Memory B cell (primary cell): ENCODE measurements at regions not wholly inside any gene's neighbourhood (a gene's known extent, or its start where the extent isn't known, plus 50 kb on each side); places are given as distances from the start of the nearest gene placed in this dataset.
"Not testable (repeated sequence)": the region's sequence is repeated elsewhere in the genome, so short reads cannot be mapped to it uniquely, and the experiment has no call there.

ENCODE experiments used
- ATAC-seq: fragments of 150-1000 bp; cut with Tn5 transposase; 2 replicates; pipeline ENCODE4 v1.10.0; 2021; ENCODE audit warnings: low read depth, mild to moderate bottlenecking, moderate library complexity
- DNase-seq, 2 donors: peaks; one replicate each; pipeline ENCODE4 v3.0.0; 2022; ENCODE audit warnings: low spot score in 2 of 2
- H3K27ac Mint-ChIP-seq: one replicate; pipeline ENCODE4 v1.8.0; 2022; ENCODE audit warnings: mild to moderate bottlenecking, moderate library complexity, mixed read lengths
- H3K27me3 Mint-ChIP-seq: one replicate; pipeline ENCODE4 v1.8.0; 2022; ENCODE audit warnings: mixed read lengths
- H3K36me3 Mint-ChIP-seq: one replicate; pipeline ENCODE4 v1.8.0; 2022; ENCODE audit warnings: mild to moderate bottlenecking, mixed read lengths
- H3K4me1 Mint-ChIP-seq: one replicate; pipeline ENCODE4 v1.8.0; 2022; ENCODE audit warnings: mixed read lengths
- H3K4me3 Mint-ChIP-seq: one replicate; pipeline ENCODE4 v1.8.0; 2022; ENCODE audit warnings: mild to moderate bottlenecking, moderate library complexity, mixed read lengths
- H3K9me3 Mint-ChIP-seq: one replicate; pipeline ENCODE4 v1.8.0; 2022; ENCODE audit warnings: mixed read lengths

- DNase-seq (no peak), ATAC-seq (no peak)
- H3K36me3 Mint-ChIP-seq = peaks cover 2% of the 10 kb centered on the region
- peaks cover 9% of the 10 kb centered on the region for H3K9me3 Mint-ChIP-seq
- H3K27ac Mint-ChIP-seq = no peak overlapping the region
- no peak overlapping the region for H3K4me3 Mint-ChIP-seq
- no peaks in the 10 kb centered on the region for H3K27me3 Mint-ChIP-seq
- no peaks in the 10 kb centered on the region for H3K4me1 Mint-ChIP-seq
These were observed 51.9 kb upstream of the TCERG1L start for GRCh38 chr10:131363416-131363815.

GRCh38 chr10:131371571-131371970 lies 60.0 kb upstream of the TCERG1L start:
- no peaks in the 10 kb centered on the region for H3K4me1 Mint-ChIP-seq
- peaks cover 8% of the 10 kb centered on the region for H3K9me3 Mint-ChIP-seq
- no peak for DNase-seq
- no peak for ATAC-seq
- H3K36me3 Mint-ChIP-seq = peaks cover 5% of the 10 kb centered on the region
- peaks cover 2% of the 10 kb centered on the region for H3K27me3 Mint-ChIP-seq
- no peak overlapping the region for H3K4me3 Mint-ChIP-seq
- H3K27ac Mint-ChIP-seq = no peak overlapping the region

GRCh38 chr10:131381576-131381975 lies 70.1 kb upstream of the TCERG1L start:
- peaks cover 2% of the 10 kb centered on the region for H3K4me1 Mint-ChIP-seq
- no peak for DNase-seq
- peaks cover 10% of the 10 kb centered on the region for H3K9me3 Mint-ChIP-seq
- no peak for ATAC-seq
- no peaks in the 10 kb centered on the region for H3K36me3 Mint-ChIP-seq
- H3K27ac Mint-ChIP-seq = no peak overlapping the region
- H3K27me3 Mint-ChIP-seq = no peaks in the 10 kb centered on the region
- no peak overlapping the region for H3K4me3 Mint-ChIP-seq

GRCh38 chr10:131385161-131385872 lies 73.8 kb upstream of the TCERG1L start:
- not testable (repeated sequence) for H3K9me3 Mint-ChIP-seq, DNase-seq, H3K27ac Mint-ChIP-seq, H3K36me3 Mint-ChIP-seq, H3K4me3 Mint-ChIP-seq, ATAC-seq, H3K27me3 Mint-ChIP-seq, H3K4me1 Mint-ChIP-seq

- Mint-ChIP-seq H3K4me3 (no peak overlapping the region), H3K4me1 (peaks cover 2% of the 10 kb centered on the region), H3K27ac (no peak overlapping the region), H3K9me3 (peaks cover 8% of the 10 kb centered on the region), H3K36me3 (no peaks in the 10 kb centered on the region), H3K27me3 (no peaks in the 10 kb centered on the region)
- no peak for DNase-seq
- ATAC-seq = no peak
These were observed 75.6 kb upstream of the TCERG1L start for GRCh38 chr10:131387018-131387529.

- no peak overlapping the region for H3K4me3 Mint-ChIP-seq
- DNase-seq (no peak), ATAC-seq (no peak)
- H3K27me3 Mint-ChIP-seq = no peaks in the 10 kb centered on the region
- H3K27ac Mint-ChIP-seq = no peak overlapping the region
- H3K36me3 Mint-ChIP-seq = no peaks in the 10 kb centered on the region
- peaks cover 2% of the 10 kb centered on the region for H3K9me3 Mint-ChIP-seq
- H3K4me1 Mint-ChIP-seq = no peaks in the 10 kb centered on the region
These were observed 80.4 kb upstream of the TCERG1L start for GRCh38 chr10:131391936-131392335.

- Mint-ChIP-seq H3K27me3 (no peaks in the 10 kb centered on the region), H3K9me3 (peaks cover 6% of the 10 kb centered on the region), H3K4me3 (no peak overlapping the region), H3K4me1 (no peaks in the 10 kb centered on the region), H3K36me3 (no peaks in the 10 kb centered on the region), H3K27ac (no peak overlapping the region)
- ATAC-seq = no peak
- no peak for DNase-seq
These were observed 84.9 kb upstream of the TCERG1L start for GRCh38 chr10:131396121-131397050.

GRCh38 chr10:131398166-131398565 lies 86.6 kb upstream of the TCERG1L start:
- Mint-ChIP-seq H3K27ac (no peak overlapping the region), H3K4me3 (no peak overlapping the region), H3K27me3 (peaks cover 2% of the 10 kb centered on the region), H3K36me3 (no peaks in the 10 kb centered on the region), H3K4me1 (no peaks in the 10 kb centered on the region), H3K9me3 (peaks cover 6% of the 10 kb centered on the region)
- DNase-seq (no peak), ATAC-seq (no peak)

GRCh38 chr10:131399981-131400380 lies 88.5 kb upstream of the TCERG1L start:
- Mint-ChIP-seq H3K4me3 (no peak overlapping the region), H3K4me1 (no peaks in the 10 kb centered on the region), H3K36me3 (no peaks in the 10 kb centered on the region), H3K9me3 (peaks cover 3% of the 10 kb centered on the region), H3K27ac (no peak overlapping the region), H3K27me3 (peaks cover 2% of the 10 kb centered on the region)
- ATAC-seq (no peak), DNase-seq (no peak)

- Mint-ChIP-seq H3K9me3 (peaks cover 3% of the 10 kb centered on the region), H3K27ac (no peak overlapping the region), H3K36me3 (no peaks in the 10 kb centered on the region), H3K27me3 (peaks cover 2% of the 10 kb centered on the region), H3K4me3 (no peak overlapping the region), H3K4me1 (no peaks in the 10 kb centered on the region)
- ATAC-seq (no peak), DNase-seq (no peak)
These were observed 89.0 kb upstream of the TCERG1L start for GRCh38 chr10:131400513-131400912.

- H3K4me3 Mint-ChIP-seq = no peak overlapping the region
- H3K9me3 Mint-ChIP-seq = peaks cover 2% of the 10 kb centered on the region
- no peak overlapping the region for H3K27ac Mint-ChIP-seq
- no peak for ATAC-seq
- H3K4me1 Mint-ChIP-seq = no peaks in the 10 kb centered on the region
- peaks cover 2% of the 10 kb centered on the region for H3K27me3 Mint-ChIP-seq
- H3K36me3 Mint-ChIP-seq = no peaks in the 10 kb centered on the region
- DNase-seq = no peak
These were observed 91.5 kb upstream of the TCERG1L start for GRCh38 chr10:131402771-131403650.

- no peaks in the 10 kb centered on the region for H3K36me3 Mint-ChIP-seq
- H3K27me3 Mint-ChIP-seq = peaks cover 2% of the 10 kb centered on the region
- ATAC-seq = no peak
- no peak overlapping the region for H3K4me3 Mint-ChIP-seq
- no peaks in the 10 kb centered on the region for H3K4me1 Mint-ChIP-seq
- no peak overlapping the region for H3K27ac Mint-ChIP-seq
- no peak for DNase-seq
- H3K9me3 Mint-ChIP-seq = peaks cover 2% of the 10 kb centered on the region
These were observed 92.4 kb upstream of the TCERG1L start for GRCh38 chr10:131403936-131404335.

- Mint-ChIP-seq H3K36me3 (no peaks in the 10 kb centered on the region), H3K4me1 (no peaks in the 10 kb centered on the region), H3K4me3 (no peak overlapping the region), H3K27ac (no peak overlapping the region), H3K27me3 (peaks cover 2% of the 10 kb centered on the region), H3K9me3 (no peaks in the 10 kb centered on the region)
- no peak for DNase-seq
- ATAC-seq = no peak
These were observed 93.4 kb upstream of the TCERG1L start for GRCh38 chr10:131404886-131405285.
